CD4-positive, alpha-beta T cell (primary cell): ENCODE measurements at regions not wholly inside any gene's neighbourhood (a gene's known extent, or its start where the extent isn't known, plus 50 kb on each side); places are given as distances from the start of the nearest gene placed in this dataset.

Source experiments
- ATAC-seq: fragments of 200-7000 bp; cut with Tn5 transposase; one replicate; pipeline ENCODE4 v1.10.0; 2022; ENCODE audit warnings: mild to moderate bottlenecking; ENCODE audit not compliant: poor library complexity
- CTCF ChIA-PET: fragments of 350-600 bp; sonication (Branson Sonifier 250); formaldehyde crosslinking; loops from one replicate; lab custom pipeline; 2021; ENCODE audit warnings: antibody characterized with exemption, inconsistent platforms; lab: Charles Lee
- POLR2A ChIA-PET: fragments of 350-600 bp; sonication (Branson Sonifier 250); formaldehyde crosslinking; loops from one replicate; lab custom pipeline; 2021; ENCODE audit warnings: antibody characterized with exemption, inconsistent platforms; lab: Charles Lee
- DNase-seq, 14 experiments: peaks; one replicate each; pipeline ENCODE4 v3.0.0-alpha.2; 2013 to 2020; ENCODE audit warnings: mixed read lengths in 2 of 14
- H3K27ac ChIP-seq, 2 donors: one replicate each; pipeline versions ENCODE4 v1.5.1 to v1.7.0; 2013; ENCODE audit warnings: low read length in 2 of 2, low read depth in 1 of 2, mild to moderate bottlenecking in 1 of 2
- H3K27me3 ChIP-seq, 2 experiments: 1 replicate in 1 of 2; 2 replicates in 1 of 2; pipeline versions ENCODE4 v1.6.1 to v1.7.0; 2013; ENCODE audit warnings: low read length in 2 of 2, control low read depth in 1 of 2, mild to moderate bottlenecking in 1 of 2, moderate library complexity in 1 of 2; ENCODE audit not compliant: insufficient read depth in 2 of 2, control insufficient read depth in 1 of 2
- H3K36me3 ChIP-seq: one replicate; pipeline ENCODE4 v1.6.1; 2013; ENCODE audit warnings: low read length, control low read depth; ENCODE audit not compliant: insufficient read depth
- H3K4me1 ChIP-seq: one replicate; pipeline ENCODE4 v1.6.1; 2013; ENCODE audit warnings: low read length, control low read depth; ENCODE audit not compliant: insufficient read depth
- H3K4me3 ChIP-seq: one replicate; pipeline ENCODE4 v1.5.1; 2013; ENCODE audit warnings: mild to moderate bottlenecking, low read length, moderate library complexity
- H3K9me3 ChIP-seq, 2 experiments: 1 replicate in 1 of 2; 2 replicates in 1 of 2; pipeline versions ENCODE4 v1.6.1 to v1.7.0; 2013; ENCODE audit warnings: low read length in 2 of 2, mild to moderate bottlenecking in 2 of 2, control low read depth in 1 of 2, moderate library complexity in 1 of 2; ENCODE audit not compliant: control insufficient read depth in 1 of 2, insufficient read depth in 1 of 2
- H3K27ac Mint-ChIP-seq: one replicate; pipeline ENCODE4 v1.8.0; 2020; ENCODE audit warnings: mixed read lengths
- H3K27me3 Mint-ChIP-seq: one replicate; pipeline ENCODE4 v1.8.0; 2021; ENCODE audit warnings: mixed read lengths
- H3K36me3 Mint-ChIP-seq: one replicate; pipeline ENCODE4 v1.8.0; 2021; ENCODE audit warnings: low read depth, mixed read lengths
- H3K4me1 Mint-ChIP-seq: one replicate; pipeline ENCODE4 v1.8.0; 2021; ENCODE audit warnings: low read depth, mixed read lengths
- H3K4me3 Mint-ChIP-seq: one replicate; pipeline ENCODE4 v1.8.0; 2020; ENCODE audit warnings: mild to moderate bottlenecking, mixed read lengths
- H3K9me3 Mint-ChIP-seq: one replicate; pipeline ENCODE4 v1.8.0; 2020; ENCODE audit warnings: mixed read lengths
- CTCF ChIP-seq: fragments of 200-600 bp; IDR thresholded peaks from one replicate; pipeline ENCODE4 v1.8.0; 2022; ENCODE audit warnings: antibody characterized with exemption, mild to moderate bottlenecking
- intact Hi-C, 2 experiments: fragments of 100-400 bp; cut with DNase I in 1 of 2; cut with micrococcal nuclease in 1 of 2; formaldehyde crosslinking; loops; one replicate each; pipeline versions ENCODE4 v1.15.1 to v1.9.0; 2023 to 2025; cut with DNase I, micrococcal nuclease

GRCh38 chrX:115960440-115961084 lies 210.0 kb upstream of the AGTR2 start:
- no peaks in the 10 kb centered on the region for H3K9me3 Mint-ChIP-seq
- Histone ChIP-seq H3K27me3 (no peaks in the 10 kb centered on the region), H3K9me3 (peaks cover 0 to 9% of the 10 kb centered on the region in 2 experiments), H3K4me3 (no peak overlapping the region), H3K36me3 (no peaks in the 10 kb centered on the region), H3K4me1 (no peaks in the 10 kb centered on the region), H3K27ac (no peak overlapping the region)
- POLR2A ChIA-PET = no interaction called here
- H3K36me3 Mint-ChIP-seq = no peaks in the 10 kb centered on the region
- CTCF ChIA-PET = no interaction called here
- DNase-seq (no peak), ATAC-seq (no peak)
- H3K27me3 Mint-ChIP-seq = no peaks in the 10 kb centered on the region
- no peak overlapping the region for H3K4me3 Mint-ChIP-seq
- H3K4me1 Mint-ChIP-seq = no peaks in the 10 kb centered on the region
- intact Hi-C loops = no loop called here
- no peak for TF ChIP-seq CTCF
- no peak overlapping the region for H3K27ac Mint-ChIP-seq

GRCh38 chrX:115966920-115967319 lies 203.6 kb upstream of the AGTR2 start:
- intact Hi-C loops = no loop called here
- Mint-ChIP-seq H3K4me1 (no peaks in the 10 kb centered on the region), H3K27ac (no peak overlapping the region), H3K27me3 (no peaks in the 10 kb centered on the region), H3K9me3 (no peaks in the 10 kb centered on the region), H3K36me3 (no peaks in the 10 kb centered on the region), H3K4me3 (no peak overlapping the region)
- ATAC-seq (no peak), DNase-seq (no peak)
- no peaks in the 10 kb centered on the region for H3K4me1 ChIP-seq
- H3K9me3 ChIP-seq = peaks cover 0 to 10% of the 10 kb centered on the region in 2 experiments
- peaks cover 0 to 4% of the 10 kb centered on the region in 2 experiments for H3K27me3 ChIP-seq
- no peaks in the 10 kb centered on the region for H3K36me3 ChIP-seq
- H3K27ac ChIP-seq = no peak overlapping the region
- no peak for TF ChIP-seq CTCF
- H3K4me3 ChIP-seq = no peak overlapping the region
- ChIA-PET POLR2A (no interaction called here), CTCF (no interaction called here)

- peaks cover 0 to 4% of the 10 kb centered on the region in 2 experiments for H3K27me3 ChIP-seq
- no peak for TF ChIP-seq CTCF
- H3K4me1 Mint-ChIP-seq = no peaks in the 10 kb centered on the region
- ChIA-PET CTCF (no interaction called here), POLR2A (no interaction called here)
- no peaks in the 10 kb centered on the region for H3K36me3 Mint-ChIP-seq
- no peak overlapping the region for H3K27ac Mint-ChIP-seq
- DNase-seq = no peak
- H3K4me1 ChIP-seq = no peaks in the 10 kb centered on the region
- intact Hi-C loops = no loop called here
- peaks cover 0 to 12% of the 10 kb centered on the region in 2 experiments for H3K9me3 ChIP-seq
- no peak overlapping the region for H3K27ac ChIP-seq
- no peak overlapping the region for H3K4me3 ChIP-seq
- no peak overlapping the region for H3K4me3 Mint-ChIP-seq
- H3K9me3 Mint-ChIP-seq = no peaks in the 10 kb centered on the region
- no peaks in the 10 kb centered on the region for H3K27me3 Mint-ChIP-seq
- no peak for ATAC-seq
- no peaks in the 10 kb centered on the region for H3K36me3 ChIP-seq
Observed at GRCh38 chrX:115968436-115969252, 201.9 kb upstream of the AGTR2 start.
